ENCODE measurements at regions not wholly inside any gene's neighbourhood (a gene's known extent, or its start where the extent isn't known, plus 50 kb on each side); places are given as distances from the start of the nearest gene placed in this dataset.

DNA sequence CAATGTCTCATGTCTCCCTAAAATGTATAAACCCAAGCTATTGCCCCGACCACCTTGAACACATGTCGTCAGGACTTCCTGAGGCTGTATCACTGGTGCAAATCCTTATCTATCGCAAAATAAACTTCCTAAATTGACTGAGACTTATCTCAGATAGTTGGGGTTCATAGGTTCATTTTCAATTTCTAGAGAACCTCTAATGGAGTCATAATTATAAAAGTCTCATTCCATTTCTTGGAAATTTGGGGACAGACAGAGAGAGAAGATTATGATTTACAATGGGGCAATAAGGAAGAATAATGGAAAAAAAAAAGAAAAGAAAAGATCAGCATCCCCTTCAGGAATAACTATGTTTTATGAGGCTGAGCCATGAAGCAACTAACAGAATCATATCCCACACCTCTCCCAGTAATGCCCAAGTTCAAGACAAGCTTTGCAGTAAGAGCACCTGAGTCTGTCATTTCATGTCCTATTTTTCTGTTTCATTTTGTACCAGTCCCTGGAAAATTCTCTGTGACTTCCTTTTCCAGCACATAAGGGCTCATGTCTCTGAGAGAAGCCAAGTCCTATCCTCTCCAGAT lies 70.0 kb upstream of the ETS2 start:
- dilution Hi-C loops (cut with MboI; ENCODE audit: extremely low pct_ligation_motif_present, low sequenced_read_pairs) (loop anchor here (25.0 kb wide), 1 partner anchor 427 kb away; no protein-coding TSS in a partner anchor), intact Hi-C loops (cut with micrococcal nuclease) (loop anchor here (2.0 kb wide), 1 partner anchor 61 kb away; no protein-coding TSS in a partner anchor)
- DNase-seq (ENCODE audit: low read depth, low spot score) (no peak), FAIRE-seq (no peak)
- Histone ChIP-seq H3K4me3 (replicated peaks in 1 of 3; ENCODE audit: insufficient read depth in 1 of 3, low read depth in 1 of 3, low read length in 3 of 3) (no peak overlapping the region), H4K20me1 (replicated peaks; ENCODE audit: control insufficient read depth, extremely low read depth, insufficient read depth, low read length) (no peaks in the 10 kb centered on the region), H3K79me2 (ENCODE audit: control insufficient read depth, insufficient read depth, low read length) (no peaks in the 10 kb centered on the region), H3K9me1 (replicated peaks; ENCODE audit: control insufficient read depth, extremely low read depth, insufficient read depth, low read length) (no peaks in the 10 kb centered on the region), H3K9ac (replicated peaks; ENCODE audit: extremely low read depth, insufficient read depth, low read length) (no peak overlapping the region), H3K36me3 (ENCODE audit: control insufficient read depth in 2 of 2, extremely low read depth in 1 of 2, insufficient read depth in 2 of 2, low read length in 2 of 2) (no peaks in the 10 kb centered on the region), H2AFZ (ENCODE audit: low read depth, low read length) (no peak overlapping the region), H3K4me1 (ENCODE audit: control insufficient read depth, extremely low read depth, insufficient read depth, low read length) (peaks cover 9% of the 10 kb centered on the region), H3K9me3 (replicated peaks; ENCODE audit: control insufficient read depth, insufficient read depth, low read length) (no peaks in the 10 kb centered on the region), H3K27me3 (ENCODE audit: control insufficient read depth in 2 of 2, insufficient read depth in 2 of 2, low read length in 2 of 2) (peaks cover 3% of the 10 kb centered on the region in 2 experiments), H3K27ac (ENCODE audit: insufficient read depth, low read depth, low read length) (no peak overlapping the region), H3K4me2 (ENCODE audit: insufficient read depth, low read length) (no peak overlapping the region)
- CTCF ChIA-PET, result interaction anchor here (0.9 to 3.7 kb wide), 7 partner anchors 8 to 403 kb away, joined by 3 to 19 read pairs (median 8); no protein-coding TSS in a partner anchor
- TF ChIP-seq JUN (IDR thresholded peaks at IDR 0.05; ENCODE audit: borderline replicate concordance, insufficient read depth, insufficient read length, low read depth), result no peak
- no peak for TF ChIP-seq MYC (IDR thresholded peaks at IDR 0.05; ENCODE audit: low read depth, low read length)
- TF ChIP-seq POLR2AphosphoS5 (IDR thresholded peaks at IDR 0.05; ENCODE audit: insufficient read depth, low read depth, low read length), result no peak
- BruUV-seq (replicated peaks), result no TSS peak
- POLR2A ChIA-PET, result no interaction called here

DNA sequence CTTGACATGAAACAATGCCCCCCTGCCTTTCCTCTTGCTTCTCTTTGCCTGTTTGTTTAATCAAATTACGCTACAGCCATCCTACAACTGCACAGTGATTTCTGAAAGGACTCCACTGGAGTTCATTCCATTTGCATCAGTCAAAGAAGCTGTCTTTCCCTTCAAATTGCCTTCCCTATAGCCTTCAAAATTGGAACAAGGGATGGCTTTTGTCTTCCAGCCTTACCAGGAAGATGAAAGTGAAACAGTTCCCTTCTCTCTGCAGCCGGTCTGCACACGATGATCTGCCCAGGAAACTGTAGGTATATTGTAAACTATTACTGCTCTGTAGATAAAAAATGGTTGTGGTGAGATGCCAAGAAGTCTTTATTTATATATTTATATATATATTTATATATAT lies 65.6 kb upstream of the ETS2 start:
- BruUV-seq (replicated peaks), result no TSS peak
- Histone ChIP-seq H3K79me2 (ENCODE audit: control insufficient read depth, insufficient read depth, low read length) (no peaks in the 10 kb centered on the region), H3K36me3 (ENCODE audit: control insufficient read depth in 2 of 2, extremely low read depth in 1 of 2, insufficient read depth in 2 of 2, low read length in 2 of 2) (no peaks in the 10 kb centered on the region), H2AFZ (ENCODE audit: low read depth, low read length) (no peak overlapping the region), H3K9ac (replicated peaks; ENCODE audit: extremely low read depth, insufficient read depth, low read length) (no peak overlapping the region), H3K4me1 (ENCODE audit: control insufficient read depth, extremely low read depth, insufficient read depth, low read length) (peaks cover 4% of the 10 kb centered on the region), H3K4me3 (replicated peaks in 1 of 3; ENCODE audit: insufficient read depth in 1 of 3, low read depth in 1 of 3, low read length in 3 of 3) (no peak overlapping the region), H3K9me3 (replicated peaks; ENCODE audit: control insufficient read depth, insufficient read depth, low read length) (no peaks in the 10 kb centered on the region), H3K4me2 (ENCODE audit: insufficient read depth, low read length) (no peak overlapping the region), H4K20me1 (replicated peaks; ENCODE audit: control insufficient read depth, extremely low read depth, insufficient read depth, low read length) (no peaks in the 10 kb centered on the region), H3K9me1 (replicated peaks; ENCODE audit: control insufficient read depth, extremely low read depth, insufficient read depth, low read length) (no peaks in the 10 kb centered on the region), H3K27ac (ENCODE audit: insufficient read depth, low read depth, low read length) (no peak overlapping the region), H3K27me3 (ENCODE audit: control insufficient read depth in 2 of 2, insufficient read depth in 2 of 2, low read length in 2 of 2) (peaks cover 2 to 3% of the 10 kb centered on the region in 2 experiments)
- CTCF ChIA-PET, result no interaction called here
- intact Hi-C loops (cut with micrococcal nuclease), result no loop called here
- no peak for DNase-seq (ENCODE audit: low read depth, low spot score)
- POLR2A ChIA-PET, result no interaction called here
- dilution Hi-C loops (cut with MboI; ENCODE audit: extremely low pct_ligation_motif_present, low sequenced_read_pairs), result loop anchor here (25.0 kb wide), 1 partner anchor 422 kb away; no protein-coding TSS in a partner anchor
- TF ChIP-seq MAX (IDR thresholded peaks at IDR 0.05; ENCODE audit: insufficient read depth, insufficient read length), result no peak
- no peak for TF ChIP-seq POLR2AphosphoS5 (IDR thresholded peaks at IDR 0.05; ENCODE audit: insufficient read depth, low read depth, low read length)
- TF ChIP-seq JUN (IDR thresholded peaks at IDR 0.05; ENCODE audit: borderline replicate concordance, insufficient read depth, insufficient read length, low read depth), result no peak
- FAIRE-seq, result no peak

Measured in endothelial cell of umbilical vein (primary cell).